Fibroblast of gingiva (primary cell): ENCODE measurements at regions not wholly inside any gene's neighbourhood (a gene's known extent, or its start where the extent isn't known, plus 50 kb on each side); places are given as distances from the start of the nearest gene placed in this dataset.

ENCODE experiments used
- DNase-seq: peaks from one replicate; pipeline ENCODE4 v3.0.0-alpha.2; 2011; ENCODE audit warnings: low read depth

DNA sequence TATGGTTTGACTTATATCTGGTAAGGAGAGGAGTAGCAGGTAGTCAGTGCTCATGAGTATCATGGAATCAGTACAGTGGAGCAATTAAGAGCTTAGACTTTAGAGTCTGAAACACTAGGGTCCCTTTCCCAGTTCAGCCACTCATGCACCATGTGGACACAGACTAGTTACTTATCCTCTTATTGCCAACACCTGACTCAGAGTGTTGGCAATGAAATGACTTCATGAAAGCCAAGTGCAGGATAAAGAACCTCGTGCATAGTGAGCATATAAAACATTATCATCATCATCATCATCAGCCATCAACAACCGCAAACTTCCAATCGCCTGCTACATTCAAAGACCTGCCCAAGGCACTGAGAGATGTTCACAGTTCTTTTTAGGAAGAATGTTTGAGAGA lies 164.2 kb downstream of the FOXO1 start:
- DNase-seq: no peak

DNA sequence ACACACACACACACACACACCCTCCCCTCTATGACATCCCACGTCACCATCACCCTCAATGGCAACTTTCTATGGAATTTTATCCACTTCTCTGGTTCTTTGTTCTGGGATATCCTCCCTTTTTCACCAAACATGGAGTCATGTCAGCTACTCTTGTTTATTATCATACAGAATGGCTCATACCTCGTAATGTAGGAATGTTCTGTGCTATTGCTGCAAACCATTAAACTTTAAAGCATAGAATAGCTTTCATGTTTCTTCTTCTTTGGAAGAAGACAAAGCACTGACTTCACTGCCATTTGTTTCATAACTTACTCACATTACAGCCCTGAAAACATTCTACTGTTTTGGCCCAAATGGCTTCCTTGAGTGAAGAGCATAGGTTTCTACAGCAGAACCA lies 163.4 kb downstream of the FOXO1 start:
- no peak for DNase-seq

DNA sequence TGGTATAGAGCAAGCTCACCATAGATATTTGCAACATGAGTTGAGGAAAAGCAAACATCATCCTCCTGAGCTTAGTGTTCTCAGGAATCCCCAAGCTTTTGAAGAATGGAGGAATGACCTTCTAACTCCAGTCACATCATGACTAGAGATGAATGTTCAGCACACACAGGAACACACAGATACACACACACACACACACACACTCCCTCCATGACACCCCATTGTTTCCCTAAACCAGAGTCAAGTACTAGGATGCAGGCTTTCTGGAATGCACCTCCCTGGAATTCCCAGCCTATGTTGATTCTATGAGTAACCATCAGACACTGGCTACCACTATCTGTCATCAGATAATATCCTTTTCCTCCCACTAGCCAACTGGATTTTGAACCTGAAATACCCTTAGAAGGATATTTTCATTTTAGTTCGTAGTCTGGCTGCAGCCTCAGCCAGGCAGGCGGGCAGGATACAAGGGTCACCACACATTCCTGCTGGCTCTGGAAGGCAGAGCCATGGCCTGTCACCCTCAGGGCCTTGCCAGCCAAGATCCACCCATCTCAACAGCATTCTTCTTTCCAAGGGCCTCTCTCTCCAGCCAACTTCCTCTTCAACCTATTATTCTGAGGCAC lies 162.4 kb downstream of the FOXO1 start:
- no peak for DNase-seq

- DNase-seq: no peak
Observed at GRCh38 chr13:40504641-40505040, 161.8 kb downstream of the FOXO1 start.

DNA sequence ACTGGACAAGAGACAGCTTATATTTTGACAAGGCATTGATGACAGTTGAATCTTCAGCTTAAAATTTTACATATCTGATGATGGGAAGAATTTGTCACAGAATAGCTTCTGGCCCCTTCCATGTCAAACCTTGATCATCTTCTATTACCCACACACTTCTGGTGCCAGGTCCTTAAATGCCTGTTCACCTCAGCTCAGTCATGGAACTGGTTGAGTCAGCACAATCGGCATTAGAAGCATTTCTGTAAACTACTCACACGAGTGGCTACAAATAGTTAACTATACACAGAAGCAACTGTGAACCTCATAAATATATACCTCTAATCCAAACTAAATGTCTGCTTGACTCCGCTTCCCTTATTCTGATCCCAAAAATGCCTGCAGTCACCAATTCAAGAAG lies 161.2 kb downstream of the FOXO1 start:
- DNase-seq: no peak
